NOMO-1 (cell line): ENCODE measurements at regions not wholly inside any gene's neighbourhood (a gene's known extent, or its start where the extent isn't known, plus 50 kb on each side); places are given as distances from the start of the nearest gene placed in this dataset.
"Not testable (repeated sequence)": the region's sequence is repeated elsewhere in the genome, so short reads cannot be mapped to it uniquely, and the experiment has no call there.

ENCODE experiments used
- DNase-seq, 2 experiments: peaks; one replicate each; lab custom pipeline; 2025; ENCODE audit not compliant: unreplicated experiment in 2 of 2; lab: John Stamatoyannopoulos, UW

GRCh38 chr4:38328989-38329729 is 334.8 kb upstream of the KLF3 start:
- DNase-seq: no peak

GRCh38 chr4:38330321-38330720 is 333.7 kb upstream of the KLF3 start:
- DNase-seq: peak in 1 of 2 experiments; percentile 19

GRCh38 chr4:38330936-38331335 is 333.1 kb upstream of the KLF3 start:
- no peak for DNase-seq

- DNase-seq: no peak
Measured at GRCh38 chr4:38332699-38333098, 331.3 kb upstream of the KLF3 start.

- peak; percentile 9 to 60 for DNase-seq
Measured at GRCh38 chr4:38333219-38333618, 330.8 kb upstream of the KLF3 start.

- no peak for DNase-seq
Measured at GRCh38 chr4:38334791-38335190, 329.2 kb upstream of the KLF3 start.

- DNase-seq: not testable (repeated sequence)
Measured at GRCh38 chr4:38338939-38339338, 325.1 kb upstream of the KLF3 start.

GRCh38 chr4:38343608-38344007 is 320.4 kb upstream of the KLF3 start:
- no peak for DNase-seq

GRCh38 chr4:38344929-38345328 is 319.1 kb upstream of the KLF3 start:
- DNase-seq: no peak

- no peak for DNase-seq
Measured at GRCh38 chr4:38347251-38347650, 316.7 kb upstream of the KLF3 start.

- DNase-seq: no peak
Measured at GRCh38 chr4:38354421-38354820, 309.6 kb upstream of the KLF3 start.

GRCh38 chr4:38354872-38355271 is 309.1 kb upstream of the KLF3 start:
- no peak for DNase-seq

- no peak for DNase-seq
Measured at GRCh38 chr4:38356686-38357085, 307.3 kb upstream of the KLF3 start.

GRCh38 chr4:38357546-38357945 is 306.5 kb upstream of the KLF3 start:
- DNase-seq: no peak

GRCh38 chr4:38359113-38359512 is 304.9 kb upstream of the KLF3 start:
- DNase-seq: no peak

GRCh38 chr4:38360201-38360600 is 303.8 kb upstream of the KLF3 start:
- DNase-seq: no peak

GRCh38 chr4:38364383-38364963 is 299.5 kb upstream of the KLF3 start:
- DNase-seq: no peak

GRCh38 chr4:38365261-38365660 is 298.7 kb upstream of the KLF3 start:
- no peak for DNase-seq

- no peak for DNase-seq
Measured at GRCh38 chr4:38365748-38366310, 298.2 kb upstream of the KLF3 start.

- DNase-seq: no peak
Measured at GRCh38 chr4:38366456-38366855, 297.5 kb upstream of the KLF3 start.

- no peak for DNase-seq
Measured at GRCh38 chr4:38366997-38367396, 297.0 kb upstream of the KLF3 start.

GRCh38 chr4:38367642-38368174 is 296.3 kb upstream of the KLF3 start:
- DNase-seq: no peak
